ENCODE measurements at regions not wholly inside any gene's neighbourhood (a gene's known extent, or its start where the extent isn't known, plus 50 kb on each side); places are given as distances from the start of the nearest gene placed in this dataset.

DNA sequence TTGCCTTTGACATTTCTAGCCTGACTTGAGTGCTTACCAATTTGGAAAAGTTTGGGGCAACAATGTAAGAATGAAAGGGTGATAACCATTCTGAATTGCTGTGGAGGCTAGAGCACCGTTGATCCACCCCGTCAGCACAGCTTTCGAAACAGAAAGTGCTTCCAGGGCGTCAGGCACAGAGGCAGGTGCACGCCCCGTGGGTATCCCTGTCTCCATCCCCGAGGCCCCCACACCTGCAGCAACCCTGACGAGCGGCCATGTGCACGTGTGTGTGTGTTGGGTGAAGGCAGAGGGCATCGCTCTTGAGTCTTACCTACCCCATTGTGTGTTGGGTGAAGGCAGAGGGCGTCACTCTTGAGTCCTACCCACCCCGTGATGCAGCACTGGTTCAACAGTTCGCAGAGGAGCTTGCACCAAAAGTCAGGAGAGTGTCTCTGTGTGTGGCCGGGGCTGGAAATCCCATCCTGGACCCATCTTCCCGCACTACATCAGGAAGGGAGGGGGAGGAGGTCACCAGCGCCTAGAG lies 404.5 kb downstream of the BRD1 start:
- no peak overlapping the region for H3K9ac ChIP-seq (ENCODE audit: low read length)

GRCh38 chr22:49422701-49423100 lies 405.0 kb downstream of the BRD1 start:
- no peaks in the 10 kb centered on the region for H4K20me1 ChIP-seq (ENCODE audit: insufficient read depth)
- TF ChIP-seq SP1 (IDR thresholded peaks at IDR 0.05; ENCODE audit: low read depth) (no peak), EZH2phosphoT487 (IDR thresholded peaks at IDR 0.05; ENCODE audit: borderline replicate concordance) (no peak), SIN3A (IDR thresholded peaks at IDR 0.05; ENCODE audit: low read depth) (no peak), ZNF274 (IDR thresholded peaks at IDR 0.05; ENCODE audit: low read depth, low read length) (no peak), RAD21 (IDR thresholded peaks at IDR 0.05; ENCODE audit: low read depth) (no peak), ATF3 (IDR thresholded peaks at IDR 0.05) (no peak), SRF (IDR thresholded peaks at IDR 0.05; ENCODE audit: low read depth) (no peak), ZFX (IDR thresholded peaks at IDR 0.05) (no peak), TCF7L2 (IDR thresholded peaks at IDR 0.05; ENCODE audit: borderline replicate concordance, extremely low read depth, insufficient read depth, insufficient read length) (no peak)
- TF ChIP-seq, protein P1, sequence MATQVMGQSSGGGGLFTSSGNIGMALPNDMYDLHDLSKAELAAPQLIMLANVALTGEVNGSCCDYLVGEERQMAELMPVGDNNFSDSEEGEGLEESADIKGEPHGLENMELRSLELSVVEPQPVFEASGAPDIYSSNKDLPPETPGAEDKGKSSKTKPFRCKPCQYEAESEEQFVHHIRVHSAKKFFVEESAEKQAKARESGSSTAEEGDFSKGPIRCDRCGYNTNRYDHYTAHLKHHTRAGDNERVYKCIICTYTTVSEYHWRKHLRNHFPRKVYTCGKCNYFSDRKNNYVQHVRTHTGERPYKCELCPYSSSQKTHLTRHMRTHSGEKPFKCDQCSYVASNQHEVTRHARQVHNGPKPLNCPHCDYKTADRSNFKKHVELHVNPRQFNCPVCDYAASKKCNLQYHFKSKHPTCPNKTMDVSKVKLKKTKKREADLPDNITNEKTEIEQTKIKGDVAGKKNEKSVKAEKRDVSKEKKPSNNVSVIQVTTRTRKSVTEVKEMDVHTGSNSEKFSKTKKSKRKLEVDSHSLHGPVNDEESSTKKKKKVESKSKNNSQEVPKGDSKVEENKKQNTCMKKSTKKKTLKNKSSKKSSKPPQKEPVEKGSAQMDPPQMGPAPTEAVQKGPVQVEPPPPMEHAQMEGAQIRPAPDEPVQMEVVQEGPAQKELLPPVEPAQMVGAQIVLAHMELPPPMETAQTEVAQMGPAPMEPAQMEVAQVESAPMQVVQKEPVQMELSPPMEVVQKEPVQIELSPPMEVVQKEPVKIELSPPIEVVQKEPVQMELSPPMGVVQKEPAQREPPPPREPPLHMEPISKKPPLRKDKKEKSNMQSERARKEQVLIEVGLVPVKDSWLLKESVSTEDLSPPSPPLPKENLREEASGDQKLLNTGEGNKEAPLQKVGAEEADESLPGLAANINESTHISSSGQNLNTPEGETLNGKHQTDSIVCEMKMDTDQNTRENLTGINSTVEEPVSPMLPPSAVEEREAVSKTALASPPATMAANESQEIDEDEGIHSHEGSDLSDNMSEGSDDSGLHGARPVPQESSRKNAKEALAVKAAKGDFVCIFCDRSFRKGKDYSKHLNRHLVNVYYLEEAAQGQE (IDR thresholded peaks at IDR 0.05; ENCODE audit: low read depth): no peak

More for the DNA sequence above, 404.5 kb downstream of the BRD1 start:
- Histone ChIP-seq H3K4me1 (ENCODE audit: control insufficient read depth in 1 of 2, insufficient read depth in 2 of 2, low read length in 2 of 2) (peaks cover 0 to 11% of the 10 kb centered on the region in 2 experiments; a peak in 2 of 4 replicates), H2AFZ (ENCODE audit: low read depth, low read length, poor library complexity, severe bottlenecking) (no peak overlapping the region), H3K27ac (ENCODE audit: low read depth, low read length) (no peak overlapping the region), H3K27me3 (ENCODE audit: insufficient read depth, low read length) (0 out of 2 replicates have a peak, but pooled peaks cover 19% of the 10 kb centered on the region), H3K4me3 (replicated peaks in 1 of 2; ENCODE audit: low read depth in 1 of 2, low read length in 2 of 2) (no peak overlapping the region), H4K20me1 (ENCODE audit: insufficient read depth) (no peaks in the 10 kb centered on the region), H3K36me3 (ENCODE audit: control insufficient read depth in 1 of 2, insufficient read depth in 2 of 2, low read length in 2 of 2) (no peaks in the 10 kb centered on the region), H3K4me2 (ENCODE audit: low read length) (no peak overlapping the region), H3K9me2 (ENCODE audit: insufficient read depth) (no peaks in the 10 kb centered on the region), H3K79me2 (ENCODE audit: insufficient read depth, low read length) (no peaks in the 10 kb centered on the region), H3K9me3 (ENCODE audit: control insufficient read depth in 1 of 2, insufficient read depth in 1 of 2, low read depth in 1 of 2, low read length in 2 of 2) (no peaks in the 10 kb centered on the region)
- POLR2A ChIA-PET: no interaction called here
- intact Hi-C loops (cut with micrococcal nuclease): no loop called here
- CTCF ChIA-PET: interaction anchor here (1.2 kb wide), 1 partner anchor 118 kb away, joined by 3 read pairs; no protein-coding TSS in a partner anchor
- BruUV-seq (replicated peaks): no TSS peak
- RAD21 ChIA-PET (ENCODE audit: low non-redundant PET in 1 of 2, low total read pairs in 2 of 2, uncharacterized antibody in 2 of 2, unreplicated experiment in 2 of 2): no interaction called here
- no peak; the same call in 1 of the 2 replicates for ATAC-seq
- TF ChIP-seq ZFX (IDR thresholded peaks at IDR 0.05): no peak
- no peak for TF ChIP-seq ZBTB33 (IDR thresholded peaks at IDR 0.05; ENCODE audit: extremely low read depth, insufficient replicate concordance, low read length)
- TF ChIP-seq FOSL1 (IDR thresholded peaks at IDR 0.05; ENCODE audit: low read depth): no peak
- TF ChIP-seq CBX3 (IDR thresholded peaks at IDR 0.05; ENCODE audit: low read depth): no peak
- TF ChIP-seq CEBPB (IDR thresholded peaks at IDR 0.05; ENCODE audit: low read depth): no peak
- no peak for DNase-seq (ENCODE audit: low read depth, low spot score)

More at GRCh38 chr22:49422701-49423100, 405.0 kb downstream of the BRD1 start:
- 0 out of 2 replicates have a peak, but pooled peaks cover 19% of the 10 kb centered on the region for H3K27me3 ChIP-seq (ENCODE audit: insufficient read depth, low read length)
- H3K4me3 ChIP-seq (replicated peaks in 1 of 2; ENCODE audit: low read depth in 1 of 2, low read length in 2 of 2): no peak overlapping the region
- no peaks in the 10 kb centered on the region for H3K36me3 ChIP-seq (ENCODE audit: control insufficient read depth in 1 of 2, insufficient read depth in 2 of 2, low read length in 2 of 2)
- ChIA-PET CTCF (interaction anchor here (1.2 kb wide), 1 partner anchor 118 kb away, joined by 3 read pairs; no protein-coding TSS in a partner anchor), POLR2A (no interaction called here), RAD21 (ENCODE audit: low non-redundant PET in 1 of 2, low total read pairs in 2 of 2, uncharacterized antibody in 2 of 2, unreplicated experiment in 2 of 2) (no interaction called here)
- H3K79me2 ChIP-seq (ENCODE audit: insufficient read depth, low read length): no peaks in the 10 kb centered on the region
- H2AFZ ChIP-seq (ENCODE audit: low read depth, low read length, poor library complexity, severe bottlenecking): no peak overlapping the region
- H3K4me2 ChIP-seq (ENCODE audit: low read length): no peak overlapping the region
- DNase-seq (ENCODE audit: low read depth, low spot score) (no peak), ATAC-seq (no peak)
- peaks cover 0 to 11% of the 10 kb centered on the region in 2 experiments; a peak in 2 of 4 replicates for H3K4me1 ChIP-seq (ENCODE audit: control insufficient read depth in 1 of 2, insufficient read depth in 2 of 2, low read length in 2 of 2)
- no peaks in the 10 kb centered on the region for H3K9me2 ChIP-seq (ENCODE audit: insufficient read depth)
- no peak overlapping the region for H3K27ac ChIP-seq (ENCODE audit: low read depth, low read length)
- H3K9me3 ChIP-seq (ENCODE audit: control insufficient read depth in 1 of 2, insufficient read depth in 1 of 2, low read depth in 1 of 2, low read length in 2 of 2): no peaks in the 10 kb centered on the region
- BruUV-seq (replicated peaks): no TSS peak
- intact Hi-C loops (cut with micrococcal nuclease): no loop called here
- H3K9ac ChIP-seq (ENCODE audit: low read length): no peak overlapping the region
